ENCODE measurements at regions not wholly inside any gene's neighbourhood (a gene's known extent, or its start where the extent isn't known, plus 50 kb on each side); places are given as distances from the start of the nearest gene placed in this dataset.

DNA sequence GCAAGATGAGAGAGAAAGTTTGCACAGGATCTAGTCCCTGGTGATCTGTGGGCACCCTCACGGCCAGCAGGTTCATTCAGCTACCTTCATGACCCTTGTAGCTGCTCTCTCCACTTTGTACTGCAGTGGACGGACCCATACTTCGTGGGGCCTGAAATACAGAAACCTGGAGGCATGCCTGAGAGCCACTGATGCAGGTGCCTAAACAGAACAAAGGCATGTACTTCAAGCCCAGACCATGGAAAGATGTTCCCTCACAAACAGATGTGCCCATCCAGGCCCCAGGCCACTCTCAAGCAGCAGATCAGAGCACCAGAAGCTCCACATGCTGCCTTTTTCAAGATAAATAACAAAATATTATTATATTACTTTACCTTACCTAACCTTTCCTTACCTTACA lies 1629.0 kb downstream of the ARAP2 start:
- intact Hi-C loops (cut with micrococcal nuclease): no loop called here
- ChIA-PET CTCF (no interaction called here), POLR2A (no interaction called here)

DNA sequence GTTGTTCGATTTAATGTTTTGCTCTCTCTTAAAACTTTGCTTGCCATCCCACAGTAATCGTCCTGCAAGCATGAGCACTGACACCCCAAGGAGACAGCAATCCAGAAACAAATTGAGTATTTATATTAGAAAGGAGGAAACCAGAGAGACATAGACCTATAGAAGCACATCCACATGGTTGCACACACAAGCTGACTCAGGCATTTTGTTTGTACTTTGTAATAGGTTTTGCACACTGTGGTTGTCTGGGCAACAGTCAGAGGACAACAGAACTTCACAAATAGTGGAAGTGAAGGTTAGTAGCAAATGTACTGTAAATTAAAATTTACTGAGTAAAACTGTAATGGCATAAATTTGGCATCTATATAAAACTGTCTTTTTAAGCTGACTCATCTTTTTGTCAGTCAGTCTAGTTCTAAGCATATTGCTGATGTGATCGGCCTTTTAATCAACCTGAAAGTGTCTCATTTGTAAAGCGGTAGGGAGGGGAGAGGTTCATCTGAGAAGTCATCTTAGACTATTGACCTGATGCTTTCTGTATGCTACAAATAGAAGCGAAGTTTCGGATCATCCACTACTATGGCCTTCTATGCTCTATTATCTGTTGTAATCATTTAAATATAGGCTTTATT lies 1624.7 kb downstream of the ARAP2 start:
- Mint-ChIP-seq H3K36me3 (ENCODE audit: low read depth) (no peaks in the 10 kb centered on the region), H3K27ac (no peak overlapping the region), H3K9me3 (no peaks in the 10 kb centered on the region), H3K27me3 (no peaks in the 10 kb centered on the region), H3K4me1 (no peaks in the 10 kb centered on the region), H3K4me3 (no peak overlapping the region)
- intact Hi-C loops (cut with micrococcal nuclease): no loop called here
- no peak for DNase-seq
- ChIA-PET CTCF (no interaction called here), POLR2A (no interaction called here)
- no peak for ATAC-seq (ENCODE audit: low read depth)
- TF ChIP-seq, protein P1, sequence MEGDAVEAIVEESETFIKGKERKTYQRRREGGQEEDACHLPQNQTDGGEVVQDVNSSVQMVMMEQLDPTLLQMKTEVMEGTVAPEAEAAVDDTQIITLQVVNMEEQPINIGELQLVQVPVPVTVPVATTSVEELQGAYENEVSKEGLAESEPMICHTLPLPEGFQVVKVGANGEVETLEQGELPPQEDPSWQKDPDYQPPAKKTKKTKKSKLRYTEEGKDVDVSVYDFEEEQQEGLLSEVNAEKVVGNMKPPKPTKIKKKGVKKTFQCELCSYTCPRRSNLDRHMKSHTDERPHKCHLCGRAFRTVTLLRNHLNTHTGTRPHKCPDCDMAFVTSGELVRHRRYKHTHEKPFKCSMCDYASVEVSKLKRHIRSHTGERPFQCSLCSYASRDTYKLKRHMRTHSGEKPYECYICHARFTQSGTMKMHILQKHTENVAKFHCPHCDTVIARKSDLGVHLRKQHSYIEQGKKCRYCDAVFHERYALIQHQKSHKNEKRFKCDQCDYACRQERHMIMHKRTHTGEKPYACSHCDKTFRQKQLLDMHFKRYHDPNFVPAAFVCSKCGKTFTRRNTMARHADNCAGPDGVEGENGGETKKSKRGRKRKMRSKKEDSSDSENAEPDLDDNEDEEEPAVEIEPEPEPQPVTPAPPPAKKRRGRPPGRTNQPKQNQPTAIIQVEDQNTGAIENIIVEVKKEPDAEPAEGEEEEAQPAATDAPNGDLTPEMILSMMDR (IDR thresholded peaks at IDR 0.05): no peak

More for the DNA sequence above, 1629.0 kb downstream of the ARAP2 start:
- Mint-ChIP-seq H3K27me3 (no peaks in the 10 kb centered on the region), H3K4me3 (no peak overlapping the region), H3K4me1 (no peaks in the 10 kb centered on the region), H3K27ac (no peak overlapping the region), H3K36me3 (ENCODE audit: low read depth) (no peaks in the 10 kb centered on the region), H3K9me3 (no peaks in the 10 kb centered on the region)
- ATAC-seq (ENCODE audit: low read depth): no peak
- DNase-seq: no peak
- TF ChIP-seq, protein P1 (IDR thresholded peaks at IDR 0.05): no peak

DNA sequence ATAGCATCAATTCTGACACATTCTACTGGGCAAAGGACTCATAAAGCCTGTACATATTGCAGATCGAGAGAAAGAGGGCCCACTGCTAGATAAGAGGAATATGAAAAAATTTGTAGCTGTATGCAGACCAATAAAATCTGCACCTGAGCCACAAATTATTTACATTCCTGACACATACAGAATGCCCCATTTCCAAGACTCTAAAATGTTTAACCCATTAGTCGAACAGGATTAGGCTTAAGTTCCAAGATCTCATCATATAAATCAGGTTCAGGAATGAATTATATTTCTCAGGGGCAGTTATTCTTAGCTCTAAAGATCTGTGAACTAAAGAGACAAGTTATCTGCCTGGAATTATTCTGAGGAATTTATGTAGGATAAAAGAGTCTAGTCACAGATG lies 1615.8 kb downstream of the ARAP2 start:
- ChIA-PET POLR2A (no interaction called here), CTCF (no interaction called here)
- intact Hi-C loops (cut with micrococcal nuclease): no loop called here
- no peaks in the 10 kb centered on the region for H3K4me1 Mint-ChIP-seq
- H3K9me3 Mint-ChIP-seq: peaks cover 6% of the 10 kb centered on the region
- DNase-seq: no peak
- H3K36me3 Mint-ChIP-seq (ENCODE audit: low read depth): no peaks in the 10 kb centered on the region
- no peak overlapping the region for H3K4me3 Mint-ChIP-seq
- no peaks in the 10 kb centered on the region for H3K27me3 Mint-ChIP-seq
- H3K27ac Mint-ChIP-seq: no peak overlapping the region
- TF ChIP-seq, protein P1 (IDR thresholded peaks at IDR 0.05): no peak
- no peak for ATAC-seq (ENCODE audit: low read depth)

DNA sequence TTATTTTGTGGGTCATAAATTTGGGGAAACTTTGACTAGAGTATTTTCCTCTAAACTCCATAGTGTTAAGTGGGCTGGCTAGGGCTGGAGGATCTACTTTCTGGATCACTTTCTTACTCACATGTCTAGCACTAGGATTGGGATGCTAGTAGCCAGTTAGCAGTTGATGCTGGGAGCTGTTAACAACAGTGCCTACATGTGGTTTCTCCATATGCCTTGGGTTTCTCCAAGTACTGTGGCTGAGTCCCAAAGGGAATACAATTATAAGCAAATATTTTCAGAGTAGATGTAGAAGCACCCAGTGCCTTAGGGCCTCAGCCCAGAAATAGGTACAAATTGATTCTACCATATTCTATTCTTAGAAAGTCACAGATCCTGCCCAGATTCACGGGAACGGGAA lies 1614.9 kb downstream of the ARAP2 start:
- CTCF ChIA-PET: no interaction called here
- no peaks in the 10 kb centered on the region for H3K4me1 Mint-ChIP-seq
- no peak overlapping the region for H3K27ac Mint-ChIP-seq
- POLR2A ChIA-PET: no interaction called here
- ATAC-seq (ENCODE audit: low read depth) (no peak), DNase-seq (no peak)
- no peak overlapping the region for H3K4me3 Mint-ChIP-seq
- no peaks in the 10 kb centered on the region for H3K27me3 Mint-ChIP-seq
- peaks cover 6% of the 10 kb centered on the region for H3K9me3 Mint-ChIP-seq
- TF ChIP-seq, protein P1 (IDR thresholded peaks at IDR 0.05): no peak
- intact Hi-C loops (cut with micrococcal nuclease): no loop called here
- no peaks in the 10 kb centered on the region for H3K36me3 Mint-ChIP-seq (ENCODE audit: low read depth)

DNA sequence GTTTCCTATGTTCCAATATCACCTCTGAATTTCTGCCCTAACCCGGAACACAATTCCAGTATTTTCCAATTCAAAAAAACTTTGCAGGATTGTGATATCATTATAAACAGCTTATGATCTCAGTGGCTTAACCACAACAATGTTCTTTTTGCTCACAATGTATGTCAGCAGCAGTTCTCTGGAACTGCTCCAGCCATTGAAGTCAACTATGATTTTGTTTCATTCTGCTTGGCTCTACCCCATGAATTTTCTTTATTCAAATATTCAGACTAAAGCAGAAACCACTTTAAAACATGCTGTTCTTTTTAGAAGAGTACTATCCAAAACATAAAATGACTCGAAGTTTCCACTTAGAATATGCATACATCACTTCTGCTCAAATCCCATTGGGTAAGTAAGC lies 1611.1 kb downstream of the ARAP2 start:
- Mint-ChIP-seq H3K36me3 (ENCODE audit: low read depth) (no peaks in the 10 kb centered on the region), H3K4me3 (no peak overlapping the region), H3K4me1 (no peaks in the 10 kb centered on the region), H3K27me3 (no peaks in the 10 kb centered on the region), H3K9me3 (no peaks in the 10 kb centered on the region), H3K27ac (no peak overlapping the region)
- ChIA-PET POLR2A (no interaction called here), CTCF (no interaction called here)
- intact Hi-C loops (cut with micrococcal nuclease): no loop called here
- TF ChIP-seq, protein P1 (IDR thresholded peaks at IDR 0.05): no peak
- no peak for DNase-seq
- ATAC-seq (ENCODE audit: low read depth): no peak

Data from activated B cell treated with CpG ODN at 0.5 μM for 24 hours (primary cell).